Cardiac fibroblast (primary cell): ENCODE measurements at regions not wholly inside any gene's neighbourhood (a gene's known extent, or its start where the extent isn't known, plus 50 kb on each side); places are given as distances from the start of the nearest gene placed in this dataset.

Experiments
- DNase-seq, 2 donors: peaks; one replicate each; pipeline versions ENCODE4 v3.0.0 to v3.0.0-alpha.2; 2010; ENCODE audit warnings: low read depth in 2 of 2
- H3K4me3 ChIP-seq, 2 donors: replicated peaks in 1 of 2; 1 replicate in 1 of 2; 2 replicates in 1 of 2; pipeline ENCODE4 v1.5.1; 2011; ENCODE audit warnings: low read depth in 2 of 2, low read length in 2 of 2, mild to moderate bottlenecking in 2 of 2, moderate library complexity in 1 of 2
- CTCF ChIP-seq: IDR thresholded peaks from one replicate; pipeline ENCODE4 v1.5.1; 2011; ENCODE audit warnings: low read depth, mild to moderate bottlenecking, low read length, inconsistent platforms

GRCh38 chr1:199875856-199876255 lies 151.7 kb upstream of the NR5A2 start:
- no peak for TF ChIP-seq CTCF
- DNase-seq, result no peak
- H3K4me3 ChIP-seq, result no peak overlapping the region

GRCh38 chr1:199877526-199878384 lies 149.8 kb upstream of the NR5A2 start:
- DNase-seq, result no peak
- no peak for TF ChIP-seq CTCF
- no peak overlapping the region for H3K4me3 ChIP-seq

- no peak overlapping the region for H3K4me3 ChIP-seq
- TF ChIP-seq CTCF, result no peak
- no peak for DNase-seq
Observed at GRCh38 chr1:199878823-199879222, 148.7 kb upstream of the NR5A2 start.

- no peak overlapping the region for H3K4me3 ChIP-seq
- DNase-seq, result no peak
- TF ChIP-seq CTCF, result no peak
Observed at GRCh38 chr1:199898654-199899053, 128.9 kb upstream of the NR5A2 start.

GRCh38 chr1:199901341-199901740 lies 126.2 kb upstream of the NR5A2 start:
- TF ChIP-seq CTCF, result no peak
- DNase-seq, result no peak
- H3K4me3 ChIP-seq, result no peak overlapping the region

- no peak for DNase-seq
- no peak for TF ChIP-seq CTCF
- H3K4me3 ChIP-seq, result no peak overlapping the region
Observed at GRCh38 chr1:199907361-199907760, 120.1 kb upstream of the NR5A2 start.

GRCh38 chr1:199909137-199909536 lies 118.4 kb upstream of the NR5A2 start:
- no peak overlapping the region for H3K4me3 ChIP-seq
- no peak for TF ChIP-seq CTCF
- peak in 1 of 2 donors; percentile 3 for DNase-seq
